SK-N-SH (cell line): ENCODE measurements at regions not wholly inside any gene's neighbourhood (a gene's known extent, or its start where the extent isn't known, plus 50 kb on each side); places are given as distances from the start of the nearest gene placed in this dataset.

ENCODE experiments used
- CTCF ChIA-PET: fragments of 300-600, 350-600 bp; formaldehyde crosslinking; extraction: SDS; loops from one replicate; lab custom pipeline; 2021; lab: Yijun Ruan, JAX
- POLR2A ChIA-PET: fragments of 350-600 bp; sonication (Branson Sonifier 250); formaldehyde crosslinking; extraction: SDS; loops from one replicate; lab custom pipeline; 2020; ENCODE audit warnings: antibody characterized with exemption, inconsistent platforms; lab: Yijun Ruan, JAX
- DNase-seq: peaks from one replicate; pipeline ENCODE4 v3.0.0; 2012
- H2AFZ ChIP-seq: fragments of 200-600 bp; sonication (generic); 2 replicates; pipeline ENCODE4 v1.8.1; 2016; ENCODE audit warnings: antibody characterized with exemption, mild to moderate bottlenecking, low read depth
- H3F3A ChIP-seq: fragments of 200-600 bp; sonication (generic); replicated peaks from 2 replicates; pipeline ENCODE3; 2016; ENCODE audit warnings: antibody characterized with exemption, mild to moderate bottlenecking; ENCODE audit not compliant: insufficient read depth
- H3K27ac ChIP-seq, 2 experiments: fragments of 200-500 bp in 1 of 2; fragments of 200-600 bp in 1 of 2; sonication (Bioruptor generic) in 1 of 2; sonication (generic), shearing (Covaris generic) in 1 of 2; 2 replicates each; pipeline versions ENCODE4 v1.5.1 to v1.6.1; 2014 to 2016; ENCODE audit warnings: low read depth in 2 of 2, inconsistent platforms in 1 of 2, low read length in 1 of 2, mild to moderate bottlenecking in 1 of 2, mixed read lengths in 1 of 2
- H3K27me3 ChIP-seq: fragments of 200-600 bp; sonication (generic), shearing (Covaris generic); 2 replicates; pipeline ENCODE4 v1.6.1; 2016; ENCODE audit warnings: mixed run types; ENCODE audit not compliant: insufficient read depth
- H3K36me3 ChIP-seq, 2 experiments: fragments of 200-500 bp in 1 of 2; fragments of 200-600 bp in 1 of 2; sonication (Bioruptor generic) in 1 of 2; sonication (generic) in 1 of 2; replicated peaks in 1 of 2; 2 replicates each; pipeline versions ENCODE3 to v1.5.1; 2014 to 2016; ENCODE audit warnings: low read length in 1 of 2, mild to moderate bottlenecking in 1 of 2; ENCODE audit not compliant: insufficient read depth in 2 of 2, control insufficient read depth in 1 of 2
- H3K4me1 ChIP-seq, 2 experiments: fragments of 200-500 bp in 1 of 2; fragments of 200-600 bp in 1 of 2; sonication (Bioruptor generic) in 1 of 2; sonication (generic), shearing (Covaris generic) in 1 of 2; 2 replicates each; pipeline versions ENCODE4 v1.5.1 to v1.6.1; 2014 to 2016; ENCODE audit warnings: low read depth in 1 of 2, low read length in 1 of 2, mixed run types in 1 of 2; ENCODE audit not compliant: insufficient read depth in 2 of 2, control insufficient read depth in 1 of 2
- H3K4me2 ChIP-seq: fragments of 200-600 bp; sonication (generic), shearing (Covaris generic); 2 replicates; pipeline ENCODE4 v1.6.1; 2017; ENCODE audit warnings: mixed run types
- H3K4me3 ChIP-seq, 2 experiments: fragments of 200-500 bp in 1 of 2; fragments of 200-600 bp in 1 of 2; sonication (Bioruptor generic) in 1 of 2; sonication (generic), shearing (Covaris generic) in 1 of 2; 2 replicates each; pipeline versions ENCODE4 v1.5.1 to v1.8.1; 2014 to 2016; ENCODE audit warnings: low read depth in 2 of 2, inconsistent platforms in 1 of 2, low read length in 1 of 2, mild to moderate bottlenecking in 1 of 2, mixed read lengths in 1 of 2, moderate library complexity in 1 of 2
- H3K79me2 ChIP-seq: fragments of 200-600 bp; sonication (generic); 2 replicates; pipeline ENCODE4 v1.8.1; 2017; ENCODE audit warnings: mild to moderate bottlenecking; ENCODE audit not compliant: insufficient read depth
- H3K9ac ChIP-seq: fragments of 200-600 bp; sonication (generic); 2 replicates; pipeline ENCODE4 v1.6.1; 2017; ENCODE audit warnings: mixed run types
- H3K9me2 ChIP-seq: fragments of 200-600 bp; sonication (generic); 2 replicates; pipeline ENCODE4 v1.6.1; 2017; ENCODE audit warnings: mixed run types
- H3K9me3 ChIP-seq: fragments of 200-600 bp; sonication (generic); 2 replicates; pipeline ENCODE4 v1.6.1; 2017; ENCODE audit warnings: mixed run types, mild to moderate bottlenecking, moderate library complexity
- H4K20me1 ChIP-seq: fragments of 200-600 bp; sonication (generic); 2 replicates; pipeline ENCODE4 v1.6.1; 2017; ENCODE audit warnings: mild to moderate bottlenecking, mixed run types; ENCODE audit not compliant: insufficient read depth
- CTCF ChIP-seq: fragments of 200-600 bp; sonication (generic); IDR thresholded peaks from 2 replicates; pipeline ENCODE4 v1.6.1; 2017; ENCODE audit warnings: antibody characterized with exemption, mild to moderate bottlenecking, moderate library complexity
- EZH2phosphoT487 ChIP-seq: fragments of 200-600 bp; sonication (generic); IDR thresholded peaks from 2 replicates; pipeline ENCODE4 v1.6.1; 2017; ENCODE audit warnings: low read depth, mixed run types, mild to moderate bottlenecking, antibody characterized with exemption, moderate library complexity, borderline replicate concordance
- FOXJ3 ChIP-seq: sonication (generic); formaldehyde crosslinking; IDR thresholded peaks from 2 replicates; pipeline ENCODE4 v1.5.1; 2020; ENCODE audit warnings: mild to moderate bottlenecking, missing genetic modification reagents
- GABPA ChIP-seq: IDR thresholded peaks from 2 replicates; pipeline ENCODE4 v1.4.0; 2012; ENCODE audit warnings: low read depth, mild to moderate bottlenecking
- GATA2 ChIP-seq: sonication (generic); formaldehyde crosslinking; IDR thresholded peaks from 2 replicates; pipeline ENCODE4 v1.5.0; 2020; ENCODE audit warnings: mild to moderate bottlenecking, missing genetic modification reagents
- JUND ChIP-seq: IDR thresholded peaks from 2 replicates; pipeline ENCODE4 v1.4.0; 2012
- MAX ChIP-seq: IDR thresholded peaks from 2 replicates; pipeline ENCODE4 v1.4.0; 2012; ENCODE audit warnings: low read depth
- NFIC ChIP-seq: IDR thresholded peaks from 2 replicates; pipeline ENCODE4 v1.4.0; 2012; ENCODE audit warnings: borderline replicate concordance
- NRF1 ChIP-seq: IDR thresholded peaks from 2 replicates; pipeline ENCODE4 v1.6.1; 2012; ENCODE audit warnings: low read depth, mild to moderate bottlenecking, low read length
- PBX3 ChIP-seq: IDR thresholded peaks from 2 replicates; pipeline ENCODE4; 2012
- POLR2AphosphoS5 ChIP-seq: IDR thresholded peaks from 2 replicates; pipeline ENCODE4 v1.6.1; 2012; ENCODE audit warnings: low read depth, low read length
- RCOR1 ChIP-seq: fragments of 150-350 bp; IDR thresholded peaks from 2 replicates; pipeline ENCODE4 v1.6.1; 2017; ENCODE audit warnings: antibody characterized with exemption, low read length
- RFX5 ChIP-seq: IDR thresholded peaks from 2 replicates; pipeline ENCODE4 v1.6.1; 2012; ENCODE audit warnings: mild to moderate bottlenecking, improper control_type of control experiment, low read length
- RXRA ChIP-seq: IDR thresholded peaks from 2 replicates; pipeline ENCODE4 v1.4.0; 2012; ENCODE audit warnings: low read depth, mild to moderate bottlenecking, borderline replicate concordance
- TEAD4 ChIP-seq: IDR thresholded peaks from 2 replicates; pipeline ENCODE4 v1.4.0; 2012; ENCODE audit warnings: mild to moderate bottlenecking, borderline replicate concordance; ENCODE audit not compliant: insufficient read depth
- USF1 ChIP-seq: IDR thresholded peaks from 2 replicates; pipeline ENCODE4 v1.4.0; 2012; ENCODE audit warnings: low read depth, borderline replicate concordance
- WGBS: methylation state at CpG from one replicate; pipeline ENCODE4 v1.1.6; 2017; ENCODE audit warnings: low lambda C conversion rate; 5-methylcytosine and 5-hydroxymethylcytosine counted together

- no peak for TF ChIP-seq GATA2 (CRISPR knock-in tag)
- TF ChIP-seq USF1: no peak
- no peak overlapping the region for H3K9ac ChIP-seq
- no peaks in the 10 kb centered on the region for H3K9me2 ChIP-seq
- H3K9me3 ChIP-seq: no peaks in the 10 kb centered on the region
- H3K4me1 ChIP-seq: peaks cover 0 to 5% of the 10 kb centered on the region in 2 experiments; a peak in 1 of 4 replicates
- DNase-seq: no peak
- no peaks in the 10 kb centered on the region for H3K79me2 ChIP-seq
- no peak overlapping the region for H3K4me3 ChIP-seq
- H2AFZ ChIP-seq: no peak overlapping the region
- 39% methylated on average over 6 of the region's 6 CpGs for WGBS
- ChIA-PET CTCF (no interaction called here), POLR2A (no interaction called here)
- H3K36me3 ChIP-seq: no peaks in the 10 kb centered on the region
- no peaks in the 10 kb centered on the region for H3F3A ChIP-seq
- H3K27me3 ChIP-seq: no peaks in the 10 kb centered on the region
- no peaks in the 10 kb centered on the region for H4K20me1 ChIP-seq
- no peak overlapping the region for H3K27ac ChIP-seq
- no peak overlapping the region for H3K4me2 ChIP-seq
Measured at GRCh38 chr11:71156301-71156700, 96.1 kb downstream of the SHANK2 start.

GRCh38 chr11:71155846-71156245 lies 96.5 kb downstream of the SHANK2 start:
- no peaks in the 10 kb centered on the region for H3K79me2 ChIP-seq
- H3K27ac ChIP-seq: no peak overlapping the region
- no peaks in the 10 kb centered on the region for H3F3A ChIP-seq
- no peak overlapping the region for H2AFZ ChIP-seq
- H3K4me3 ChIP-seq: no peak overlapping the region
- no peak overlapping the region for H3K4me2 ChIP-seq
- no peak for DNase-seq
- POLR2A ChIA-PET: no interaction called here
- H3K27me3 ChIP-seq: no peaks in the 10 kb centered on the region
- H3K9ac ChIP-seq: no peak overlapping the region
- CTCF ChIA-PET: no interaction called here
- 80% methylated on average over 1 of the region's 8 CpGs for WGBS
- no peaks in the 10 kb centered on the region for H3K9me3 ChIP-seq
- H3K4me1 ChIP-seq: peaks cover 0 to 7% of the 10 kb centered on the region in 2 experiments; a peak in 1 of 4 replicates
- no peaks in the 10 kb centered on the region for H3K36me3 ChIP-seq
- no peaks in the 10 kb centered on the region for H3K9me2 ChIP-seq
- no peak for TF ChIP-seq CTCF
- no peak for TF ChIP-seq EZH2phosphoT487
- no peak for TF ChIP-seq PBX3
- no peak for TF ChIP-seq TEAD4
- no peaks in the 10 kb centered on the region for H4K20me1 ChIP-seq

GRCh38 chr11:71154261-71154805 lies 98.0 kb downstream of the SHANK2 start:
- no peak overlapping the region for H3K27ac ChIP-seq
- no peaks in the 10 kb centered on the region for H3K9me3 ChIP-seq
- H3K4me3 ChIP-seq: no peak overlapping the region
- H2AFZ ChIP-seq: no peak overlapping the region
- no peaks in the 10 kb centered on the region for H3K36me3 ChIP-seq
- no peaks in the 10 kb centered on the region for H3K9me2 ChIP-seq
- H3K4me2 ChIP-seq: no peak overlapping the region
- H3F3A ChIP-seq: no peaks in the 10 kb centered on the region
- H3K9ac ChIP-seq: no peak overlapping the region
- POLR2A ChIA-PET: no interaction called here
- CTCF ChIA-PET: no interaction called here
- no peaks in the 10 kb centered on the region for H3K79me2 ChIP-seq
- DNase-seq: no peak
- H3K4me1 ChIP-seq: peaks cover 0 to 7% of the 10 kb centered on the region in 2 experiments; a peak in 1 of 4 replicates
- no peaks in the 10 kb centered on the region for H3K27me3 ChIP-seq
- 32% methylated on average over 5 of the region's 11 CpGs for WGBS
- no peaks in the 10 kb centered on the region for H4K20me1 ChIP-seq
- no peak for TF ChIP-seq RXRA
- no peak for TF ChIP-seq JUND
- no peak for TF ChIP-seq NRF1
- TF ChIP-seq RCOR1: no peak
- TF ChIP-seq RFX5: no peak
- no peak for TF ChIP-seq FOXJ3 (CRISPR knock-in tag)
- no peak for TF ChIP-seq GABPA
- no peak for TF ChIP-seq POLR2AphosphoS5
- TF ChIP-seq EZH2phosphoT487: no peak
- no peak for TF ChIP-seq PBX3
- no peak for TF ChIP-seq NFIC
- TF ChIP-seq MAX: no peak
